ENCODE measurements at regions not wholly inside any gene's neighbourhood (a gene's known extent, or its start where the extent isn't known, plus 50 kb on each side); places are given as distances from the start of the nearest gene placed in this dataset.
"Not testable (repeated sequence)": the region's sequence is repeated elsewhere in the genome, so short reads cannot be mapped to it uniquely, and the experiment has no call there.

DNA sequence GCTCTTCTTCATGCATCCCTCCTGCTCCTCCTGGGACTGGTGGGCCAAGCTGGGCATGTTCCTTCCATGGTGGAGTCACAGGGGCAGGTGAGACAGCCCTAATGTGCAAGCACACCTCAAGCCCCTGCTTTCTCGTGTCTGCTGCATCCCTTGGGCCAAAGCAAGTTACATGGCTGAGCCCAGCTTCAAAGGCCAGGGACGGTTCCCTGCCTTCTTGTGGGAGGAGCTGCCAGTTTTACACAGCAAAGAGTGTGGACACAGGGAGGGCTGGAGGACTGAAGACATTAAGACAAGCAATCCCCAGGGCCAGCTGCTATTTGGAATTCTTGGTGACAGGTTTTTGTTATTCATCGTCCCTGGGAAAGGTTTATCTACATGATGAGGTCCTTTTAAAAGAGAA, 175.2 kb upstream of the CACNA1E start:
- Mint-ChIP-seq H3K27me3 (peaks cover 7% of the 10 kb centered on the region), H3K9me3 (no peaks in the 10 kb centered on the region), H3K4me3 (no peak overlapping the region), H3K36me3 (ENCODE audit: low read depth) (no peaks in the 10 kb centered on the region), H3K27ac (no peak overlapping the region), H3K4me1 (no peaks in the 10 kb centered on the region)
- ATAC-seq (no peak), DNase-seq (no peak)

DNA sequence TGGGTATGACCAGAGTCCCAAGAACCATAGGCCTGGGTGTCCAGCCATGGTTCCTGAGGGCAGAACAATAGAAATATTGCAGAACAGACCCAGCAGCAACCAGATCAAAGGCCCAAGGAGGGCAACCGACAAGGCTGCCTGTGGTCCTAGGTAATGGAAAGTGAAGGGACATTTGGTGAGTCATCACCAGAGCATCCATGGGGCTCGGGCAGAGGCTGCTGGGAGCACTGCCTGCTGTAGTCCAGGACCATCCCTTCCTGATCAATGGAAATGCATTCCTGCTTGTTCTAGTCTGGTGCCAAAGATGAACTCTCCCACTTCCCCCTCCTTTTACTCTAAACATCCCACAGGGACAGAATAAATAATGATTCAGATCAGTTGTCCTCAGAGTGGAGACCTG, 172.8 kb upstream of the CACNA1E start:
- Mint-ChIP-seq H3K9me3 (no peaks in the 10 kb centered on the region), H3K27me3 (peaks cover 15% of the 10 kb centered on the region), H3K4me1 (peaks cover 7% of the 10 kb centered on the region), H3K4me3 (no peak overlapping the region), H3K36me3 (ENCODE audit: low read depth) (no peaks in the 10 kb centered on the region), H3K27ac (no peak overlapping the region)
- ATAC-seq (no peak), DNase-seq (no peak)

GRCh38 chr1:181312946-181313345, 170.4 kb upstream of the CACNA1E start:
- Mint-ChIP-seq H3K36me3 (ENCODE audit: low read depth) (no peaks in the 10 kb centered on the region), H3K27ac (no peak overlapping the region), H3K9me3 (no peaks in the 10 kb centered on the region), H3K27me3 (peaks cover 36% of the 10 kb centered on the region), H3K4me3 (no peak overlapping the region), H3K4me1 (peaks cover 12% of the 10 kb centered on the region)
- DNase-seq: no peak
- no peak for ATAC-seq

DNA sequence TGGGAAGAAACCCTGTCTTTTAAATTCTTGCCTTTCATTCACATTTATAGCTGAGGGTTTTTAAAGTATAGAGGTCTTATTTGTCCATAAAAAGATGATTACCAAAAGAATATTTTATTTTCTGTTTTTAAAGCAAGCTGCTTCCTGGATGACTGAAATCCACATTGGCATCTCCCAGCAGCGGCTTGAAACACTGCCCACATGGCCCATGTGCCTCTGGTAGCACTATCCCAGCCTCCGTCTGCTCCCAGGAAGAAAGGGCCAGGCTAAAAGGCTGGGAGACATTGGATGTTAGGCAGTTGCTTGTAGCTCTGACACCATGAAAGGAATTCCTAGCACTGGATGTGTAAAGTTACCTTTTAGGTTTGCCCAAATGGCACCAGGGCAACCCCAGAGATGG, 169.9 kb upstream of the CACNA1E start:
- Mint-ChIP-seq H3K9me3 (no peaks in the 10 kb centered on the region), H3K4me1 (peaks cover 16% of the 10 kb centered on the region), H3K36me3 (ENCODE audit: low read depth) (no peaks in the 10 kb centered on the region), H3K27ac (no peak overlapping the region), H3K4me3 (no peak overlapping the region), H3K27me3 (peaks cover 40% of the 10 kb centered on the region)
- DNase-seq (no peak), ATAC-seq (no peak)

- no peaks in the 10 kb centered on the region for H3K9me3 Mint-ChIP-seq
- DNase-seq (no peak), ATAC-seq (no peak)
- peaks cover 46% of the 10 kb centered on the region for H3K27me3 Mint-ChIP-seq
- no peaks in the 10 kb centered on the region for H3K36me3 Mint-ChIP-seq (ENCODE audit: low read depth)
- H3K4me1 Mint-ChIP-seq: peaks cover 22% of the 10 kb centered on the region
- H3K4me3 Mint-ChIP-seq: no peak overlapping the region
- no peak overlapping the region for H3K27ac Mint-ChIP-seq
Observed at GRCh38 chr1:181314010-181314409, 169.3 kb upstream of the CACNA1E start.

DNA sequence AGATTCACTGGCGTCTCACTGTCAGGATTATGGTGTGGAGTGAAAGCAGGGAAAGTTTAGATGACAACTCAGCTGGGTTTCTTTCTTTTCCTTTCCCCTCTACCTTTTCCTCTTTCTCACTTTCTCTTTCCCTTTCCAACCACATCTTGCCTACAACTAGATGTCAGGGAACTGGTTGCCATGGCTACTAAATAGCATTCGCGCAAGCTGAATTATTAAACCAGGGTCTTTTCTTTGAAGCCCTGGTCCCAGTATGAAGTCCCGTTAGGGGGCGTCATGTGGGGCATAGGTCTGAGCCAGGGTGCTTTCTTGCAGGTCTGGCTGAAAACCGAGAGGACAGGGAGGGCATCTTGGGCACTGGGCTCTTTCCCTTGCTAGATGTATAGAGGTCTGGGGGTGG, 168.4 kb upstream of the CACNA1E start:
- no peak for ATAC-seq
- Mint-ChIP-seq H3K4me1 (peaks cover 23% of the 10 kb centered on the region), H3K9me3 (no peaks in the 10 kb centered on the region), H3K27me3 (peaks cover 55% of the 10 kb centered on the region), H3K4me3 (no peak overlapping the region), H3K27ac (no peak overlapping the region), H3K36me3 (ENCODE audit: low read depth) (no peaks in the 10 kb centered on the region)
- no peak for DNase-seq

DNA sequence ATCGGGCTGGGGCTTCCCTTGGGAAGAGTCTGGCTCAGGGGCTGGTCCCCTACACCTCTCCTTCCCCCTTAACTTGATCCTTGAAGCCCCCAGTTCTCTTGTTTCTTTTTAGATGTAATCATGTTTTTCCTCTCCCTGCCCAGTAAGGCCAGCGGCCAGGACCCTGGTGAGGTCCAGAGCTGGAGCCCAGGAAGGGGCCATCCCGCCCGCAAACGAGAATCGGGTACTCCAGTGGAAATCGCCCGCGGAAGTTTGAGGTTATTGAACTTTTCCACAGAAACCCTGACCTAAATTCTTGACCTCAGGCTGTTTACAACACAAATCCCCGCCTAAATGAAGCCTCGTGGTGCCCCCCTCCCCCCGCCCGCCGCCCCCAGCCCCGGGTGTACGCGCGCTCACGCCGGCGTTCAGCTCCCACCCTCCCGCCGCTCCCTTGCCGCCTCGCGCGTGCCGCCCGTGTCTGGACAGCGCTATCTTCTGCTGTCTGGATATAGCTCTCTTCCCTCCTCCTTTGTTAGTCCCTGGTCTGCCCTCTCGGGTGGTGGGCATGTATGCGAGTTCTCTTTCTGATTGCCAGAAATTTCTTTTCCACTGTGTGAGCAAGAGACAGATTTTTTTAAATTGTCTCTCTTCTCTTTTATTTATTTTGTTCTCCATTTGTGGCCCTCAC, 165.9 kb upstream of the CACNA1E start:
- Mint-ChIP-seq H3K4me1 (peaks cover 23% of the 10 kb centered on the region), H3K36me3 (ENCODE audit: low read depth) (no peaks in the 10 kb centered on the region), H3K27me3 (peaks cover 57% of the 10 kb centered on the region), H3K4me3 (peak overlapping the region; percentile 54), H3K9me3 (no peaks in the 10 kb centered on the region), H3K27ac (no peak overlapping the region)
- ATAC-seq (no peak), DNase-seq (peak; percentile 12)

DNA sequence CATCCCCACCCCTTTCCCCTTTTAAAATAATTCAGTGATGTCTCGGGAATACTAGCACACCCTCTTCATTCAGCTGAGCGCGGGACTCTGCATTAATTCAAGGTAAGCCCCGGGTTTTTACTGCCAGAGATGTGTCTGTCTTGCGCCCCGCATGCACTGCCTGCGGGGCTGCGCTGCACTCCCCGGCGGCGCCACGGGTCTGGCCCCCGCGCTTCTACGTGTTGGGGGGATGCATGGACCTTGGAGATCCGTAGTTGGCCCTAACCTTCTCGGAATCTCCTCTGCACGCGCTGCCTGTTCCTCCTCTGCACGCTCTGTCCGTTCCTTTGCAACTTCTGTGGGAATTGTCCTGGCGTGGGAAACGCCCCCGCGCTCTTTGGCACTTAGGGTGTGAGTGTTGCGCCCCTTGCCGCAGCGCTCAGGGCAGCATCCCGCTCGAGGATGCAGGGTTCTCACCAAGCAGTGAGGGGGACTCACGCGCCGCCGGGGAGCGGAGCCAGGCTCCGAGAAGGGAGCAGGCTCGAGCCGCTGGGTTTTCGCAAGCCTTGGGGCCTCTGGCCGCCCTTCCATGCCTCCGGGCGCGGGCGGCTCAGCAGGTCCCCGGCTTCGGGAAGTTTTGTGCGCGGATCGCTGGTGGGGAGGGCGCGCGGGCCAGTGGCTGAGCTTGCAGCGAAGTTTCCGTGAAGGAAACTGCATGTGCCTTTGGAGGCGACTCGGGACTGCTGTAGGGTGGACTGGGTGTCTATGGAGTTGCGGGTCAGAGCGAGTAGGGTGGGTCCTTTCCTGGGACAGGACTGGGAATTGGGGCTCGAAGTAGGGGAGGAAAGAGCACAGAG, 165.1 kb upstream of the CACNA1E start:
- Mint-ChIP-seq H3K27me3 (peaks cover 52% of the 10 kb centered on the region), H3K9me3 (no peaks in the 10 kb centered on the region), H3K4me1 (peaks cover 23% of the 10 kb centered on the region), H3K4me3 (peak overlapping the region; percentile 69), H3K36me3 (ENCODE audit: low read depth) (no peaks in the 10 kb centered on the region), H3K27ac (no peak overlapping the region)
- ATAC-seq (peak; percentile 27), DNase-seq (peak; percentile 12)

- DNase-seq: peak; percentile 15
- H3K36me3 Mint-ChIP-seq (ENCODE audit: low read depth): no peaks in the 10 kb centered on the region
- no peaks in the 10 kb centered on the region for H3K9me3 Mint-ChIP-seq
- H3K4me3 Mint-ChIP-seq: peak overlapping the region; percentile 69
- no peak overlapping the region for H3K27ac Mint-ChIP-seq
- H3K27me3 Mint-ChIP-seq: peaks cover 53% of the 10 kb centered on the region
- peak; percentile 82 for ATAC-seq
- H3K4me1 Mint-ChIP-seq: peaks cover 23% of the 10 kb centered on the region
Observed at GRCh38 chr1:181318858-181319235, 164.5 kb upstream of the CACNA1E start.

DNA sequence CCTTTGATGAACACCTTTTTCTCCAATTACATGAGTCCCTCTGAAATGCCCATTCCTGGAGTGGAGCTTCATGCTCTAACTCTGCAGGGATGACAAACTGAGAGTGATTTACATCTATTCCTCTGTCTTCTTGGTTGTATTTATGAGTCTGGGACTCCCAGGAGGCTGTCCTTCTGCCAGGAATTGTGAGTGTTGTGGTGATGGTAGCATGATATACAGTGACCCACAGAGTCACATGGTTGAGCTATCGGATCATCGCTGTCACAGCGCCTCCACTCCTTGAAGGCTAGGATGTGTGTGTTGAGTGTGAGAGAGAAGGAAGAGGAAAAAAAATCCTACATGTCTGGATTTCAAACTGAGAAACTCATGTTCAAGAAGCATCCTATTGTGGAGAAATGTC, 163.4 kb upstream of the CACNA1E start:
- no peaks in the 10 kb centered on the region for H3K9me3 Mint-ChIP-seq
- no peak overlapping the region for H3K4me3 Mint-ChIP-seq
- H3K36me3 Mint-ChIP-seq (ENCODE audit: low read depth): no peaks in the 10 kb centered on the region
- ATAC-seq (no peak), DNase-seq (no peak)
- H3K27me3 Mint-ChIP-seq: peaks cover 47% of the 10 kb centered on the region
- H3K27ac Mint-ChIP-seq: no peak overlapping the region
- H3K4me1 Mint-ChIP-seq: peaks cover 24% of the 10 kb centered on the region

- peak; percentile 58 for DNase-seq
- H3K27ac Mint-ChIP-seq: peak overlapping the region; percentile 57
- H3K9me3 Mint-ChIP-seq: no peaks in the 10 kb centered on the region
- peak; percentile 99 for ATAC-seq
- H3K4me1 Mint-ChIP-seq: peaks cover 18% of the 10 kb centered on the region
- no peak overlapping the region for H3K4me3 Mint-ChIP-seq
- peaks cover 4% of the 10 kb centered on the region for H3K27me3 Mint-ChIP-seq
- no peaks in the 10 kb centered on the region for H3K36me3 Mint-ChIP-seq (ENCODE audit: low read depth)
Observed at GRCh38 chr1:181324797-181325616, 158.3 kb upstream of the CACNA1E start.

GRCh38 chr1:181325765-181326164, 157.6 kb upstream of the CACNA1E start:
- H3K27me3 Mint-ChIP-seq; H3K27ac Mint-ChIP-seq; H3K36me3 Mint-ChIP-seq (ENCODE audit: low read depth); H3K4me3 Mint-ChIP-seq; ATAC-seq; DNase-seq; H3K9me3 Mint-ChIP-seq: not testable (repeated sequence)
- peaks cover 18% of the 10 kb centered on the region for H3K4me1 Mint-ChIP-seq

DNA sequence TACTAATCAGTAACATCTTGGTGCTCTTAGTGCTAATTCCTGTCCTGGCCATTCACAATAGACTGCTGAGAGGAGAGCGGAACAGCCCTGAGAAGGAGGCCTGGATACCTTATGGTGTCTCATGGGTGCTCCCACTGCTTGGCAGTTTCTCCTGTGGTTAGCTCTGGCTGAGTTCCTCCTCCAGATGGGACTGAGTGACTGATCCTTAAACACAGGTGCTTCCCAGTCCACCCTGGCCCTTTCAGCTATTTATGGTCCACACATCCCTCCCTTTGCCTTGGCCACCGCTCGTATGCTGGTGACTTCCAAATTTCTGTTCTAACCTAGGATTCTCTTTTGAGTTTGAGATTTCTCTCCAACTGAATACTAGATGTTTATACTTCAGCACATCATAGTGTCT, 157.0 kb upstream of the CACNA1E start:
- Mint-ChIP-seq H3K4me3 (no peak overlapping the region), H3K9me3 (no peaks in the 10 kb centered on the region), H3K36me3 (ENCODE audit: low read depth) (no peaks in the 10 kb centered on the region), H3K27ac (no peak overlapping the region), H3K4me1 (peaks cover 18% of the 10 kb centered on the region), H3K27me3 (peaks cover 2% of the 10 kb centered on the region)
- no peak for ATAC-seq
- no peak for DNase-seq

GRCh38 chr1:181327796-181328195, 155.5 kb upstream of the CACNA1E start:
- no peak overlapping the region for H3K27ac Mint-ChIP-seq
- peaks cover 18% of the 10 kb centered on the region for H3K4me1 Mint-ChIP-seq
- H3K4me3 Mint-ChIP-seq: no peak overlapping the region
- no peaks in the 10 kb centered on the region for H3K36me3 Mint-ChIP-seq (ENCODE audit: low read depth)
- no peaks in the 10 kb centered on the region for H3K9me3 Mint-ChIP-seq
- no peak for ATAC-seq
- no peak for DNase-seq
- peaks cover 2% of the 10 kb centered on the region for H3K27me3 Mint-ChIP-seq

DNA sequence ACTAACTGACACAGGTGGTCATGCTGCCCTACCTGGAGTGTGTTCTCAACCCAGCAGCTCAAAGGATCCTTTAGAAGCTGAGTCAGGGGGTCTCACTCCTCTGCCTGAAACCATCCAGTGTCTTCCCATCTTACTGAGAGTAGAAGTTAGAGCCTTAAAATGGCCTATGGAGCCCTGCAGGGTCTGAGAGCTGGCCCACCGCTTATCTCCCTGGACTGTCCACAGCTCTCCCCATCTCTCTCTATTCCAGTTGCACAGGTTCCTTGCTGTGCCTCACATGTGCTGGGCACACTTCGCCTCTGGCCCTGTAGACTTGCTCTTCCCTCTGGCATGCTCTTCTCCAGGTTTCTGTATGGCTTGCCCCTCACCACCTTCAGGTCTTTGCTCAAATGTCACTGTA, 148.6 kb upstream of the CACNA1E start:
- H3K27me3 Mint-ChIP-seq: no peaks in the 10 kb centered on the region
- no peak overlapping the region for H3K4me3 Mint-ChIP-seq
- H3K9me3 Mint-ChIP-seq: peaks cover 4% of the 10 kb centered on the region
- H3K36me3 Mint-ChIP-seq (ENCODE audit: low read depth): no peaks in the 10 kb centered on the region
- H3K27ac Mint-ChIP-seq: no peak overlapping the region
- H3K4me1 Mint-ChIP-seq: no peaks in the 10 kb centered on the region
- DNase-seq (no peak), ATAC-seq (no peak)

Measured in activated naive CD8-positive, alpha-beta T cell treated with anti-CD3 and anti-CD28 coated beads, Interleukin-2, amount 50 U/mL, for 24 hours (primary cell).